SKM-1 treated with dmso at 0.1 percent for 144 hours (cell line): ENCODE measurements at regions not wholly inside any gene's neighbourhood (a gene's known extent, or its start where the extent isn't known, plus 50 kb on each side); places are given as distances from the start of the nearest gene placed in this dataset.

Source experiments
- DNase-seq: peaks from one replicate; lab custom pipeline; 2025; ENCODE audit not compliant: unreplicated experiment; lab: John Stamatoyannopoulos, UW

- no peak for DNase-seq
These were observed 213.2 kb upstream of the IL12A start for GRCh38 chr3:159775372-159775961.

- no peak for DNase-seq
These were observed 211.9 kb upstream of the IL12A start for GRCh38 chr3:159776779-159777178.

GRCh38 chr3:159779883-159780282 lies 208.8 kb upstream of the IL12A start:
- no peak for DNase-seq

- DNase-seq = no peak
These were observed 206.8 kb upstream of the IL12A start for GRCh38 chr3:159781867-159782266.

GRCh38 chr3:159782724-159783421 lies 205.8 kb upstream of the IL12A start:
- DNase-seq = no peak

GRCh38 chr3:159783780-159784742 lies 204.6 kb upstream of the IL12A start:
- no peak for DNase-seq

GRCh38 chr3:159785273-159785708 lies 203.3 kb upstream of the IL12A start:
- no peak for DNase-seq

- DNase-seq = no peak
These were observed 202.0 kb upstream of the IL12A start for GRCh38 chr3:159786489-159787177.

- no peak for DNase-seq
These were observed 201.5 kb upstream of the IL12A start for GRCh38 chr3:159787178-159787574.

GRCh38 chr3:159787794-159788205 lies 200.8 kb upstream of the IL12A start:
- DNase-seq = no peak

GRCh38 chr3:159788291-159788690 lies 200.3 kb upstream of the IL12A start:
- no peak for DNase-seq

- no peak for DNase-seq
These were observed 199.6 kb upstream of the IL12A start for GRCh38 chr3:159789017-159789416.

GRCh38 chr3:159789742-159790635 lies 198.6 kb upstream of the IL12A start:
- no peak for DNase-seq

- no peak for DNase-seq
These were observed 197.3 kb upstream of the IL12A start for GRCh38 chr3:159791336-159791735.

- DNase-seq = no peak
These were observed 196.6 kb upstream of the IL12A start for GRCh38 chr3:159792070-159792469.

GRCh38 chr3:159795042-159795441 lies 193.6 kb upstream of the IL12A start:
- DNase-seq = no peak

- DNase-seq = no peak
These were observed 192.9 kb upstream of the IL12A start for GRCh38 chr3:159795681-159796175.

- DNase-seq = no peak
These were observed 192.4 kb upstream of the IL12A start for GRCh38 chr3:159796226-159796625.

GRCh38 chr3:159796744-159797143 lies 191.9 kb upstream of the IL12A start:
- no peak for DNase-seq

GRCh38 chr3:159797771-159798170 lies 190.9 kb upstream of the IL12A start:
- no peak for DNase-seq
